Endodermal cell (in vitro differentiated cells): ENCODE measurements at regions not wholly inside any gene's neighbourhood (a gene's known extent, or its start where the extent isn't known, plus 50 kb on each side); places are given as distances from the start of the nearest gene placed in this dataset.

Experiments
- DNase-seq: peaks from one replicate; pipeline ENCODE4 v3.0.0-alpha.2; 2017
- H3K27ac ChIP-seq: 2 replicates; pipeline ENCODE4 v1.5.1; 2013; ENCODE audit warnings: mild to moderate bottlenecking, low read depth, low read length, moderate library complexity
- H3K27me3 ChIP-seq: 2 replicates; pipeline ENCODE4 v1.6.1; 2013; ENCODE audit warnings: mild to moderate bottlenecking, low read length, moderate library complexity; ENCODE audit not compliant: insufficient read depth, control insufficient read depth, poor library complexity, severe bottlenecking
- H3K36me3 ChIP-seq: 2 replicates; pipeline ENCODE4 v1.7.0; 2013; ENCODE audit warnings: mild to moderate bottlenecking, low read length, moderate library complexity; ENCODE audit not compliant: control insufficient read depth, insufficient read depth
- H3K4me1 ChIP-seq: one replicate; pipeline ENCODE4 v1.7.0; 2013; ENCODE audit warnings: low read length; ENCODE audit not compliant: control insufficient read depth, insufficient read depth
- H3K4me3 ChIP-seq: 2 replicates; pipeline ENCODE4 v1.5.1; 2013; ENCODE audit warnings: mild to moderate bottlenecking, low read length, moderate library complexity
- H3K9ac ChIP-seq: 2 replicates; pipeline ENCODE4 v1.6.1; 2013; ENCODE audit warnings: mild to moderate bottlenecking, low read length, moderate library complexity; ENCODE audit not compliant: poor library complexity, severe bottlenecking; ENCODE audit errors: extremely low read depth
- H3K9me3 ChIP-seq: 2 replicates; pipeline ENCODE4 v1.6.1; 2013; ENCODE audit warnings: mild to moderate bottlenecking, low read length, moderate library complexity; ENCODE audit not compliant: control insufficient read depth
- H3K27ac Mint-ChIP-seq: 2 replicates; pipeline ENCODE4 v1.8.0; 2020; ENCODE audit warnings: mixed read lengths
- H3K27me3 Mint-ChIP-seq: 2 replicates; pipeline ENCODE4 v1.8.0; 2021; ENCODE audit warnings: mild to moderate bottlenecking, mixed read lengths; ENCODE audit not compliant: insufficient read depth
- H3K36me3 Mint-ChIP-seq: 2 replicates; pipeline ENCODE4 v1.8.0; 2020; ENCODE audit warnings: low read depth, mixed read lengths
- H3K4me1 Mint-ChIP-seq: 2 replicates; pipeline ENCODE4 v1.8.0; 2020; ENCODE audit warnings: mixed read lengths
- H3K4me3 Mint-ChIP-seq: 2 replicates; pipeline ENCODE4 v1.8.0; 2020; ENCODE audit warnings: mild to moderate bottlenecking, moderate library complexity, mixed read lengths
- H3K9me3 Mint-ChIP-seq: 2 replicates; pipeline ENCODE4 v1.8.0; 2020; ENCODE audit warnings: mild to moderate bottlenecking, mixed read lengths
- CTCF ChIP-seq: fragments of 200-600 bp; sonication (generic); conservative IDR thresholded peaks from 2 replicates; pipeline ENCODE4 v1.5.0; 2021; ENCODE audit warnings: antibody characterized with exemption, mild to moderate bottlenecking
- WGBS, 2 experiments: methylation state at CpG; one replicate each; pipeline versions ENCODE4 v1.1.5 to v1.1.7; 2013; ENCODE audit warnings: missing lambda C conversion rate in 2 of 2, mixed read lengths in 1 of 2; ENCODE audit not compliant: insufficient coverage in 1 of 2, insufficient read length in 1 of 2; 5-methylcytosine and 5-hydroxymethylcytosine counted together

- 84 to 97% methylated on average over 3 to 4 of the region's 4 CpGs for WGBS, 2 experiments
Observed at GRCh38 chr6:43992126-43992663, 135.1 kb downstream of the MRPL14 start.

GRCh38 chr6:43990627-43991619 lies 136.3 kb downstream of the MRPL14 start:
- WGBS, 2 experiments = 90 to 91% methylated on average over 13 to 18 of the region's 18 CpGs
- no peak for TF ChIP-seq CTCF
- H3K4me3 Mint-ChIP-seq = no peak overlapping the region
- Histone ChIP-seq H3K36me3 (no peaks in the 10 kb centered on the region), H3K27ac (no peak overlapping the region), H3K9me3 (peaks cover 3% of the 10 kb centered on the region), H3K9ac (peak overlapping the region; percentile 6), H3K27me3 (no peaks in the 10 kb centered on the region), H3K4me1 (peaks cover 26% of the 10 kb centered on the region), H3K4me3 (no peak overlapping the region)
- peak overlapping the region; percentile 37 for H3K27ac Mint-ChIP-seq
- H3K9me3 Mint-ChIP-seq = no peaks in the 10 kb centered on the region
- DNase-seq = no peak
- no peaks in the 10 kb centered on the region for H3K36me3 Mint-ChIP-seq
- peaks cover 2% of the 10 kb centered on the region for H3K27me3 Mint-ChIP-seq
- H3K4me1 Mint-ChIP-seq = peaks cover 39% of the 10 kb centered on the region

More at GRCh38 chr6:43992126-43992663, 135.1 kb downstream of the MRPL14 start:
- no peaks in the 10 kb centered on the region for H3K27me3 Mint-ChIP-seq
- Histone ChIP-seq H3K9me3 (peaks cover 15% of the 10 kb centered on the region), H3K36me3 (no peaks in the 10 kb centered on the region), H3K4me1 (peaks cover 17% of the 10 kb centered on the region), H3K27ac (no peak overlapping the region), H3K9ac (no peak overlapping the region), H3K4me3 (no peak overlapping the region), H3K27me3 (no peaks in the 10 kb centered on the region)
- H3K4me1 Mint-ChIP-seq = peaks cover 29% of the 10 kb centered on the region
- H3K4me3 Mint-ChIP-seq = no peak overlapping the region
- no peaks in the 10 kb centered on the region for H3K36me3 Mint-ChIP-seq
- no peak overlapping the region for H3K27ac Mint-ChIP-seq
- TF ChIP-seq CTCF = no peak
- no peak for DNase-seq
- peaks cover 4% of the 10 kb centered on the region for H3K9me3 Mint-ChIP-seq

- Histone ChIP-seq H3K4me3 (no peak overlapping the region), H3K9ac (no peak overlapping the region), H3K4me1 (peaks cover 32% of the 10 kb centered on the region), H3K9me3 (no peaks in the 10 kb centered on the region), H3K36me3 (no peaks in the 10 kb centered on the region), H3K27ac (no peak overlapping the region), H3K27me3 (no peaks in the 10 kb centered on the region)
- no peak overlapping the region for H3K4me3 Mint-ChIP-seq
- no peaks in the 10 kb centered on the region for H3K9me3 Mint-ChIP-seq
- TF ChIP-seq CTCF = no peak
- H3K27ac Mint-ChIP-seq = no peak overlapping the region
- peaks cover 2% of the 10 kb centered on the region for H3K27me3 Mint-ChIP-seq
- peaks cover 46% of the 10 kb centered on the region for H3K4me1 Mint-ChIP-seq
- 84 to 91% methylated on average over 7 to 9 of the region's 9 CpGs for WGBS, 2 experiments
- DNase-seq = no peak
- H3K36me3 Mint-ChIP-seq = no peaks in the 10 kb centered on the region
Observed at GRCh38 chr6:43990275-43990626, 137.0 kb downstream of the MRPL14 start.
